Neural progenitor cell (in vitro differentiated cells): ENCODE measurements at regions not wholly inside any gene's neighbourhood (a gene's known extent, or its start where the extent isn't known, plus 50 kb on each side); places are given as distances from the start of the nearest gene placed in this dataset.

Experiments used
- CTCF ChIP-seq: fragments of 200-600 bp; sonication (generic); IDR thresholded peaks from 2 replicates; pipeline ENCODE4 v1.5.1; 2017; ENCODE audit warnings: antibody characterized with exemption, mild to moderate bottlenecking
- EZH2phosphoT487 ChIP-seq: fragments of 200-600 bp; sonication (generic); IDR thresholded peaks from 2 replicates; pipeline ENCODE4 v1.6.1; 2017; ENCODE audit warnings: antibody characterized with exemption

- TF ChIP-seq CTCF (no peak), EZH2phosphoT487 (no peak)
Measured at GRCh38 chr6:19655744-19656143, 181.4 kb upstream of the ID4 start.
